Breast epithelium (tissue), 3 donors: ENCODE measurements at regions not wholly inside any gene's neighbourhood (a gene's known extent, or its start where the extent isn't known, plus 50 kb on each side); places are given as distances from the start of the nearest gene placed in this dataset.

Experiments
- POLR2A ChIP-seq: fragments of 450-650 bp; IDR thresholded peaks from one replicate; pipeline ENCODE4 v1.6.1; 2016; ENCODE audit warnings: antibody characterized with exemption, mild to moderate bottlenecking, moderate library complexity
- POLR2AphosphoS5 ChIP-seq, 3 donors: sonication (generic); formaldehyde crosslinking; IDR thresholded peaks; one replicate each; pipeline ENCODE4 v1.6.1; 2017; ENCODE audit warnings: antibody characterized with exemption in 3 of 3

DNA sequence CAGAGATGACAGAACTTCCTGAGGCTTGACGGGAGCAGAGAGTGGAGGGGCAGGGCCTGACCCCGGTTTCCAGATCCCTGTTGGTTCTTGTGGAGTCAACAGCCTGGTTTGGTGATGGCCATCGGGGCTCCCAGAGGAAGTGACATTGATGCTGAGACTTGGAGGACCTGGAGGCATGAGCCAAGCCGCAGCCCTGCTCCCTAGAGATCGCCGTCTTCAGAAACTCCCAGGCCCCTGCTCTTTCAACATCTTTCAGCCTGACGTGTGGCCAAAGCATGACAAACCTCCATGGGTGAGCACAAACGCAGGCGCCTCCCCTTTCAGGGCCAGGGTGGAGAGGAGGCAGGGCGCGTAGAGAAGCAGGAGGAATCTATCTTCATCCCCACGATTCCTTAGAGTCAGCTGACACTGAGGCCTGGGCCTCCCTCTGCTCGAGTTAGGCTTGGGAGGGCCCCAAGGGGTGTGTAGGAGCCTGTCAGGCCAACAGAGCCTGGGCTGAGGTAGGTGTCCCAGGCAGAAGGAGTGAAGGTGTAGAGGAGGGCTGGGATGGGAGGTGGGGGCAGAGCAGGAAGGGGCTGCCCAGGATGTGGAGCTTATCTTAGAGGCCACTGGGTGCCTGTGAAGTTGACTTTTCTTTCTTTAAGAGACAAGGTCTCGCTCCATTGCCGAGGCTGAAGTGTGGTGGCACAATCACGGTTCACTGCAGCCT is 56.1 kb upstream of the MED9 start:
- peak in 1 of 3 donors; percentile 83 for TF ChIP-seq POLR2AphosphoS5 (IDR thresholded peaks at IDR 0.05)
- no peak for TF ChIP-seq POLR2A
